GM21619 (cell line): ENCODE measurements at regions not wholly inside any gene's neighbourhood (a gene's known extent, or its start where the extent isn't known, plus 50 kb on each side); places are given as distances from the start of the nearest gene placed in this dataset.
"Not testable (repeated sequence)": the region's sequence is repeated elsewhere in the genome, so short reads cannot be mapped to it uniquely, and the experiment has no call there.

ENCODE experiments used
- ATAC-seq: cut with Tn5 transposase; IDR thresholded peaks from one replicate; pipeline ENCODE4 v1.9.1; 2021; ENCODE audit not compliant: unreplicated experiment

DNA sequence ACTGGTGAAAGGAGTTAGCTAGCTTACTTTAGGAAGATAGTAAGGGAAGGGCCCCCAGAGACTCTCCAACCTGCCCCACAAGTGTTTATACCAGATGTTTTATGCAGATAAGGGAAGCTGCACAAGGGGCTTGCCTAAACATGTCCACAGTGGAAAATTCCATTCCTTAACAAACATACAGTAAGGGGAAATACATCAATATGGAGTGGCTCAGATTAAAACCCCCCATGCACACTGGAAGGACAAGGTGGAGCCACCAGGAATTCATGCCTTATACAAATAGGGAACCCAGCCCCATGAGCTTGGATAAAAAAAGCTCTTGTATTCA, 106.3 kb upstream of the GPBP1 start:
- no peak for ATAC-seq

DNA sequence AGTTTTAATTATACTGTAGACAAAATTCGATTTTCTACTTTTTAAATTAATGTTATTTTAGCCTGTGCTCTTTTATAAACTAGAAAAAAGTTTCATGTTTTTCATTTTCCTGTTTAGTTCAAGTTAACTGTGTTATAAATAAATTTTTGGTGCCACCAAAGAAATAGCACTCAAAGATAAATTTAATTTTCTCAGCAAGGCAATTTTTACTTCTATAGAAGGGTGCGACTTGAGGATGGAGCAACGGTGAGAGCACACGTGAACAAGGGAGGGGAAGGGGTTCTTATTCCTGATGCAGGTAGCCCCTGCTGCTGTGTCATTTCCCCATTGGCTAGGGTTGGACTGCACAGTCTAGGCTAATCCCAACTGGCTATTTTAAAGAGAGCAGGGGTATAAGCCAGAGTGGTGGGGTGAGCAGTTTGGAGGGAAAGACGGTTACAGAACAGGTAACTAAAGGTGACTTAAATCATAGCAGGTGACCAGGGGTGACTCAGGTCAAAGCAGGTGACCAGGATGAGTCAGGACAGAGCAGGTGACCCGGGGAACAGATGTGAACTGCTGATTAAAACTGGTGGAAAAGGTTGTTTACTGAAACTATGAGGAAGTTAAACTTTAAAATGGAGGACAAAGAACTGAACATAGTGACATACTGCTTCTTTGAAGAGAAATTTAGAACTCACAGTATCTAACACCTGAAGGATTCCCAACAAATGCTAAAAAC, 104.6 kb upstream of the GPBP1 start:
- no peak for ATAC-seq

DNA sequence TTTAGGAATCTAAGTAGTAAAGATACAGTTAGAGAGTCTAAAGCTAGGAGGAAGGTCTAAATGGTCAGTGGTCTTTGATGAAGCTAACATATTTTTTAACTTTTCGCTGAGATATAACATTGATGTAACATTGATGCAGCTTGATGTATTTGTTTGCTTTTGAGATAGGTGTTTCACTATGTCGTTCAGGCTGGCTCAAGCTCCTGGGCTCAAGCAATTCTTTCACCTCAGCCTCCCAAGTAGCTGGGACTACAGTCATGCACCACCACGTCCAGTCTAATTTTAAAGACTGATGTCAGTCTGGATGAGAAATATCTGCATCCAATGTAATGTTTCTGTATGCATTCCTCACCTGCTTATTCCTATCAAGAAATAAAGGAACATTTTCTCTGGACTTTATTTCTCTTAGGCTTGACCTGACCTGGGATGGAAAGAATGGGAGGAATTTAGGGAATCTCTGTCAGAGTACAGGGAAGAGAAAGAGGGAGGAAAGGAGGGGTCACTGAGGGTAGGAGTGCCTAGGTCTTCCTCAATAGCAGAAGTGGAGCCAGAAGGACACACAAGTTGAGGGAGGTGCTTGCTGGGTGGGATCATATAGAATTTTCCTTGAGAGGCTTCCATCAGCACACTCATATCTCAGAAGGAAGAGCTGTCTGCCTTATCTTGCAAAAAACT, 101.5 kb upstream of the GPBP1 start:
- ATAC-seq = no peak

DNA sequence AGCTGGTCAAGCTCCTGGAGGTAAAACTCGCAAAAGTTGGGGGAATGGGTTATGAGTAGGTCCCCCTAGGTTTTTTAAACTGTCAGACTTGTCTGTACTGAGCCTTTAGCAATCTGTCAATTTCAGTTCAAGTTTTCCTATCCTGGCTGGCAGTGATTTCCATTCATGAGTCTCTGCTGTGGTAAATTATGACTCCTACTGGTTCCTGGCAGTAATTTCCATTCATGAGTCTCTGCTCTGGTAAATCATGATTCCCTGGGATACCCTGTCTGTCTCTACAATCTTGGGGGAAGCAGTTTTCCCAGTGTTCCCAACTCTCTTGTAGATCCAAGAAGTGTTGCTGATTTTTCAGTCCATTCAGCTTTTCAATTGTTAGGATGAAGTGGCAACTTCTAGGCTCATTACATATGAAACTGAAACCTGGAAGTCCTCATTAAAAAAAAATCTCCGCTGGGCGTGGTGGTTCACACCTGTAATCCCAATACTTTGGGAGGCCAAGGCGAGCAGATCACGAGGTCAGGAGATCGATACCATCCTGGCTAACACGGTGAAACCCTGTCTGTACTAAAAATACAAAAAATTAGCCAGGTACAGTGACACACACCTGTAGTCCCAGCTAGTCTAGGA, 91.3 kb upstream of the GPBP1 start:
- ATAC-seq = no peak

DNA sequence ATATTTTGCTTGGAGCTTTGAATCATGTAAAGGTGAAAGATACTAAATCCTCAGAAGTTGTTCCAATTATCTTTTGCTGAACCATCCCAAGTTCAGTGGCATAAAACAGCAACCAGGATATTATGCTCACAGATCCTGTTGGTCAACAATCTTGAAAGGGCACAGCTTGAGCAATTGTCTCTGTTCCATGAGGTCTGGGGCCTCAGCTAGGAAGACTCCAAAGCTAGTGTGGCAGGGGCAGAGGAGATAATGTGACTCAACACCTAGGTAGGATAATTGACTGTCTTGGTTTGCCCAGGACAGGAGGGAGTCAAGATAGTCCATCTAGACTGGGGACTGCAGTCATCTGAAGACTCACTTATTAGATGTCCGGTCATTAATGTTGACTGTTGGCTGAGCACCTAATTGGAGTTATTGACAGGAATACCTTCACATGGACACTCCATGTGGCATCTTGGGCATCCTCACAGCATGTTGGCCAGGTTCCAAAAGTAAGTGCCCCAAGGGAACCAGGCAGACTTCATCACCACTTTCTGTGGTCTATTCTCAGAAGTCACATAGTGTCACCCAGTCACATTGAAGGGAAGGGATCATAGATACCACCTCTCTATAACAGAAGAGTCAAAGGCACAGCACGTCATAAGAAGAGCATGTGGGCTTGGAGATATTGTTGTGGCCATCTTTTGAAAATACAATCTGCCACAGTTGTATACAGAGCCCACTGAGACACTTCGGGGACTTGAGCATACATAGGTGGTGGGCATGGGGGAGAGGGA, 88.4 kb upstream of the GPBP1 start:
- no peak for ATAC-seq

DNA sequence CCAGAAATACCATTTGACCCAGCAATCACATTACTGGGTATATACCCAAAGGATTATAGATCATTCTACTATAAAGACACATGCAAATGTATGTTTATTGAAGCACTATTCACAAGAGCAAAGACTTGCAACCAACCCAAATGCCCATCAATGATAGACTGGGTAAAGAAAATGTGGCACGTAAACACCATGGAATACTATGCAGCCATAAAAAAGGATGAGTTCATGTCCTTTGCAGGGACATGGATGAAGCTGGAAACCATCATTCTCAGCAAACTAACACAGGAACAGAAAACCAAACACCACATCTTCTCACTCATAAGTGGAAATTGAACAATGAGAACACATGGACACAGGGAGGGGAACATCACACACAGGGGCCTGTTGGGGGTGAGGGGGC, 85.9 kb upstream of the GPBP1 start:
- not testable (repeated sequence) for ATAC-seq

DNA sequence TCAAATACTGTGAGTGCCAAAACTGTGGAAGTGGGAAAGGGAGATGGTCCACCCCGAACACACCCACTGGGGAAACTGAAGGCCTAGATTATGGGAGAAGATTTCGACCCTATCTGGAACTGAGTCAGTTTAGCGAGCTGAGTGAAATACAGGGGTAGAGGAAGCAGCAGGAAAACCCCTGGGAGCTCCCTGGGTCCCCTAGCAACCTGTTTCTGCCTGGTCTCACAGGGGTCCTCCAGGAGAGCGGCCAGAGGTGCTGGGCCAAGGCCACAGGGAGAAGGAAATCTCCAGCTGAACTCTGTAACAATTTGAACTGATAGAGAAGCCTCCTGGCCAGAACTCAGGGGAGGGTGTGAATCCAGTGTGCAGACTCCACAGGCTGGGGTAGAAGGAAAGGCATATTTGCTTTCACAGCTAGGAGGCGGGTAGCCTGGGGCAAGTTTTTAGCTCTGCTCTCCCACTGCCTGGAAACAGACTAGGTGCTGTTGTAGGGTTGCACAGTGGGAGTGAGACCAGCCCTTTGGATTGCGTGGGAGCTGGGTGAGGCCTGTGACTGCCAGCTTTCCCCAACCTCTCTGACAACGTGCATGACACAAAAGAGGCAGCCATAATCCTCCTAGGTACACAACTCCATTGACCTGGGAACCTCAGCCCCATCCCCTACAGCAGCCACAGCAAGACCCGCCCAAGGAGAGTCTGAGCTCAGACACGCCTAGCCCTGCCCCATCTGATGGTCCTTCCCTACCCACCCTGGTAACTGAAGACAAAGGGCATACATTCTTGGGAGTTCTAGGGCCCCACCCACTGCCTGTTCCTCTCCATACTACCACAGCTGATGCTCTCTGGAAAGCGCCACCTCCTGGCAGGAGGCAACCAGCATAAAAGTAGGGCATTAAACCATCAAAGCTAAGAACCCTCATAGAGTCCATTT, 78.8 kb upstream of the GPBP1 start:
- no peak for ATAC-seq

DNA sequence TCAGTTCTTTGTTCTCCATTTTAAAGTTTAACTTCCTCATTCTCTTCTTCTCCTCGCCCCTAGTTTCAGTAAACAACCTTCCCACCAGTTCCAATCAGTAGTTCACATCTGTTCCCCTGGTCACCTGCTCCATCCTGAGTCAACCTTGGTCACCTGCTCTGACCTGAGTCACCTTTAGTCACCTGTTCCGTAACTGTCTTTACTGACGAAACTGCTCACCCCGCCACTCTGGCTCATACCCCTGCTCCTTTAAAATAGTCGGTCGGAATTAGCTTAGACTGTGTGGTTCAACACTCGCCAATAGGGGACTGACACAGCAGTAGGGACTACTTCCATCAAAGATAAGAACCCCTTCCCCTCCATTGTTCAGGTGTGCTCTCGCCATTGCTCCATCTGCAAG, 76.3 kb upstream of the GPBP1 start:
- ATAC-seq = no peak

DNA sequence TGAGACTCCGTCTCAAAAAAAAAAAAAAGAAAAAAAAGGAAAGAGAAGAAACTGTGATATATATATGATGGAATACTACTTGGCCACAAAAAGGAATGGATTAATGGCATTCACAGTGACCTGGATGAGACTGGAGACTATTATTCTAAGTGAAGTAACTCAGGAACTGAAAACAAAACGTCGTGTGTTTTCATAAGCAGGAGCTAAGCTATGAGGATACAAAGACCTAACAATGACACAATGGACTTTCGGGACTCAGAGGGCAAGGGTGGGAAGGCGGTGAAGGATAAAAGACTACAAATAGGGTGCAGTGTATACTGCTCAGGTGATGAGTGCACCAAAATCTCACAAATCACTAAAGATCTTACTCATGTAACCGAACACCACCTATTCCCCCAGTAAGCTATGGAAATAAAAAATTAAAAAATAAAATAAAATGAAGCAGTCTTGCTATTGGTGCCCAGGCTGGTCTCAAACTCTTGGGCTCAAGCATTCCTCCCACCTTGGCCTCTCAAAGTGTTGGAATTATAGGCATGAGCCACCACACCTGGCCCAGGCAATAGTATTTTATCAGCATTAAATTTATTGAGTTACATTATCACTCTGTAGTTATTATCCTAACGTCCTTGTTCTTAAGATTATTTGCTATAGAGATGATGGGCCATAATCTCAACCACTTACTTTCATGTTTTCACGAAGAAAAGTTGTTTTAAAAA, 71.5 kb upstream of the GPBP1 start:
- no peak for ATAC-seq

DNA sequence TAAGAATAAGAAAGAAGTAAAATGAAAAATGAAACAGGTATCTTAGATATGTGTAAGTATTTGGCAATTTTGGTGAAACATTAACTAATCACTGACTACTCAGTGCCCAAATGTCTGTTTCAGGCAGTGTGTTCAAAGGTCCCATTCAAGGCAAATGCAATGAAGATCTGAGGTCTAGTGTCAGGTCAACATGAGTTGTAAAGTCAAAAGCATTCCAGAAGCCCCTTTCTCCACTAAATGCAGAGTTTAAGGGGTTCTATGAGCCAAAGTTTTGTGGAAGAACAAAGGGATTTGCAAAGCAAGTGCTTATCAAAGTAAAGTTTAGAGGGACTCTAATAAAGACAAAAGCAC, 71.0 kb upstream of the GPBP1 start:
- ATAC-seq = no peak

DNA sequence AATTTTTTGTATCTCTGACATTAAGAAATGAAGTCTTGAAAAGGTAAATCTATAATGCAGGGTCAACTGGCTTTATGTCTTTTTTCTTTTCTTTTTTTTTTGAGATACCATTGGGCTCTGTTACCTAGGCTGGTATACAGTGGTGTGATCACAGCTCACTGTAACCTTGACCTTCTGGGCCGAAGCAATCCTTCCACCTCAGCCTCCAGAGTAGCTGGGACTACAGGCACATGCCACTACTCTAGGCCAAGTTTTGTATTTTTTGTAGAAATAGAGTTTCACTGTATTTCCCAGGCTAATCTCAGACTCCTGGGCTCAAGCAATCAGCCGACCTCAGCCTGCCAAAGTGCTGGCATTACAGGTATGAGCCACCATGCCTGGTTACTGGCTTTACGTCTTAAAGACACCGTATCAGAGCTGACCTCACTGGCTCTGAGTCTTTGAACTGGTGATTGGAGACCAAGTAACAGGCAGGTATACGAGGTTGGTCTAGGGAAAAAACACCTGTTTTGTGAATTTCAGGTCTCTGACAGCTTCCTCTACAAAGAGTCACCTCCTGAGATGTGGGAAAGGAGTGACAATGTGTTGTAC, 70.4 kb upstream of the GPBP1 start:
- ATAC-seq = no peak

DNA sequence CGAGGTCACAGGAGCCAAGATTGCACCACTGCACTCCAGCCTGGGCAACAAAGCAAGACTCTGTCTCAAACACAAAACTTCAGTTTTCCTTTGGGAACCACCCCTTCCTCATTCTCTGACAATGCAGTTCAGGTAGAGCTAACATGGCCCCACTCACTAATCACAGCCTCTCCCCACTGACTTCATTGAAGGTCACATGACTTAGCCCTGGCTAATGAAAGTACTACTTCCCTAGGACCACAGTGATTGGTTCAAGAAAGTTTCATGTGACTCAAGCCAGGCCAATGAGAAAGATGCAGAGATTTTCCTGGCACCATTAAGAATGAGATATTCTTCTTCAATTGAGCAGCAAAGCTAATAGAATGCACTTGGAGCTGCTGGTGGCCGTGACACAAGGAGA, 67.2 kb upstream of the GPBP1 start:
- ATAC-seq = no peak

DNA sequence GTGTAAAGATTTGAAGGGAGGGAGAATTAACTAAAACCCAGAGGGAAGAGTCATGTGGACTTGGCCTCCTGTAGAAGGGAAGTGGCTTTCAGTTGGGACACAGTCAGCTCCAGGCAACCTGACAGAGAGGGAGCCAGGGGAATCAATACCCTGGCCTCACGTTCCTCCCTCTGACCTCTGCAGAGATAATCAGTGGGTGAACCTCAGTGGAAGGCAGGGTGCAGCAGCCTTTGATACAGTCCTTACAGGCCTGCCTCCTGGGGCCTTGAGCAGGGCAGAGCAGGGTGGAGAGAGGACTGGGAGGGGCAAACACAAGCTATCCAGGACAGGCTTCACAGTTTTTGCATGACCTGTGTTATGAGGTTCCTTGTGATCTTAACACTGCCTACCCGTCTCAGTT, 61.9 kb upstream of the GPBP1 start:
- ATAC-seq = no peak

DNA sequence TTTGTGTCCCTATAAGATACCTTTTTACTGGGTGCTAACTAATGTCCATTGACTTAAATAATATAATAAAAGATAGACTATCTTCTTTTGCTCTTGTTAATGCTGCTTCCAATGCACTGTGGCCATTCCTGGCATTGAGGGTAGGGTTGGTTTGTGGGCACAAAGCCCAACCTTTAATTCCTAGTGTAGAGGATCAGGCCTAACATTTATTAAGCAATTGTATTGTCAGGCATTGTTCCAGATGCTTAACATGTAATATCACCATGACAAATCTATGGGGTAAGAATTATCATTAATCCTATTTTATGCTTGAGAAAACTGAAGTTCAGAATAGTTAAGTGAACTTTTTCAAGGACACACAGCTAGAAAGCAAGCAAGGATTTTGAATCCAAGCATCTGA, 60.4 kb upstream of the GPBP1 start:
- ATAC-seq = no peak

DNA sequence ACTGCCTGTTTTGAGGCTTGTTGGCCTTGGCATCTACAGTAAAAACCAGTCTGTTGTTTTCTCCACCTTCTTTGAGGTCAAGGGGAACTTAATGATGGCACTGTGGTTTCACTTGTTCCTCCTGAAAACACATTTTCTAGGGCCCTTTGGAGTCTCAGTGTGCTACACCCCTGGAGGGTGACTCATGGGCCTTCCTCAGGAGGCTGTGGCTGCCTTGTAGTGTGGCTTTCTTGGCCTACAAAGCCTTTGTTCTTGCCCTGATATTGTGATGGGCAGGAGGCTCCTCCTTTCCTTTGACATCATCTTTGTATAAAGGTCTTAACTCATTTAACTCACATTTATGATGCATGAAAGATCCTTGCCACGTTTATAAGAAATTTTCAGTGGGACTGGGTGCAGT, 56.3 kb upstream of the GPBP1 start:
- no peak for ATAC-seq

DNA sequence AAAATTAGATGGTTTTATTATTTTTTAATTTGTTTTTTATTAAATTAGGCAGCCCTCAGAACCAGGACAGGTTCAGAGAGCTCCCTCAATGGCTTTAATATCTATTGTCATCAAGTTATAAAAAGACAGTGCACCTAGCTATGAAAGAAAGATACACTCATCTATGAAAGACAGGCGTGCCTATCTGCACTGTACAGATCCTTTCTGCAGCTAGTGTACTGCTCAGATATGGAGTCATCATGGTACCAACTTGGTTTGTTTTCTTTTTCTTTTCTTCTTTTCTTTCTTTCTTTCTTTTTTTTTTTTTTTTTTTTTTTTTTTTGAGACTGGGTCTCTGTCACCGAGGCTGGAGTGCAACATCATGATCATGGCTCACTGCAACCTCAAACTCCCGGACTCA, 54.8 kb upstream of the GPBP1 start:
- no peak for ATAC-seq

DNA sequence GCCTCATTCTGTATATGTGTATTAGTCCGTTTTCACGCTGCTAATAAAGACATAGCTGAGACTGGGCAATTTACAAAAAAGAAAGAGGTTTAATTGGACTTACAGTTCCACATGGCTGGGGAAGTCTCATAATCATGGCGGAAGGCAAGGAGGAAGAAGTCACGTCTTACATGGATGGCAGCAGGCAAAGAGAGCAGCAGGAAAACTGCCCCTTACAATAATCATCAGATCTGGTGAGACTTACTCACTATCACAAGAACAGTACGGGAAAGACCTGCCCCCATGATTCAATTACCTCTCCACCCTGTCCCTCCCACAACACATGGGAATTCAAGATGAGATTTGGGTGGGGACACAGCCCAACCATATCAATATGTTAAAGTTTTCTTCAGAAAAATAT, 49.8 kb upstream of the GPBP1 start:
- ATAC-seq = no peak
